Cardiac muscle cell (in vitro differentiated cells and primary cell): ENCODE measurements at regions not wholly inside any gene's neighbourhood (a gene's known extent, or its start where the extent isn't known, plus 50 kb on each side); places are given as distances from the start of the nearest gene placed in this dataset.

Source experiments
- DNase-seq, 2 donors: peaks; one replicate each; pipeline versions ENCODE4 v3.0.0 to v3.0.0-alpha.2; 2010 to 2017; ENCODE audit warnings: low read depth in 1 of 2, low spot score in 1 of 2
- H3K27ac ChIP-seq: fragments of 200-600 bp; sonication (generic); 2 replicates; pipeline ENCODE4 v1.5.1; 2016
- H3K27me3 ChIP-seq: fragments of 200-600 bp; sonication (generic); 2 replicates; pipeline ENCODE4 v1.6.0; 2016; ENCODE audit warnings: control low read depth
- H3K36me3 ChIP-seq: fragments of 200-600 bp; sonication (generic); 2 replicates; pipeline ENCODE4 v1.5.1; 2016; ENCODE audit warnings: control low read depth
- H3K4me1 ChIP-seq: fragments of 200-600 bp; sonication (generic); 2 replicates; pipeline ENCODE4 v1.8.1; 2017; ENCODE audit warnings: low read depth, mild to moderate bottlenecking, mixed run types
- H3K4me3 ChIP-seq: fragments of 200-600 bp; sonication (generic); 2 replicates; pipeline ENCODE4 v1.5.1; 2016; ENCODE audit warnings: mild to moderate bottlenecking
- H3K9me3 ChIP-seq: fragments of 200-600 bp; sonication (generic); 2 replicates; pipeline ENCODE4 v1.5.1; 2017; ENCODE audit warnings: low read depth, mild to moderate bottlenecking, control low read depth
- CTCF ChIP-seq: IDR thresholded peaks from 2 replicates; pipeline ENCODE4 v1.5.1; 2012; ENCODE audit warnings: low read depth, mild to moderate bottlenecking, low read length

DNA sequence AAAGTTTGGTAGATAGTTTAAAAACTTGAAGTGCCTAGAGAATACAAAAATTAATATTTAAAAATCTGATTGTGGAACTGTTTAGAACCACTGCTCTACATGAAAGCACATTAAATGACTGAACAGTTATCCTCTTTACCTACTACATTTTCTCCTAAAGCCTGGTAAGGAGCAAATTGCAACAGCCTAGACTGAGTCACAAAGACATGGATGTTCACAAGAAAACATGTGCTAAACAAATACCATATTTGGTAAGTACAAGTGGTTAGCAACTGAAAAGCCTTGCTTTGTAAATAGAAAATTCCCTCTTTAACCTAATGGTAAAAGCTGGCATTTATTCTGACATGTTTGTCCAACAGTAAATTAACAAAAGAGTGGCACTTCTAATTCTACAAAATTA is 203.1 kb downstream of the FBXO8 start:
- Histone ChIP-seq H3K4me1 (no peaks in the 10 kb centered on the region), H3K4me3 (no peak overlapping the region), H3K36me3 (no peaks in the 10 kb centered on the region), H3K9me3 (no peaks in the 10 kb centered on the region), H3K27ac (no peak overlapping the region), H3K27me3 (no peaks in the 10 kb centered on the region)
- no peak for TF ChIP-seq CTCF
- DNase-seq: peak in 1 of 2 donors; percentile 82

DNA sequence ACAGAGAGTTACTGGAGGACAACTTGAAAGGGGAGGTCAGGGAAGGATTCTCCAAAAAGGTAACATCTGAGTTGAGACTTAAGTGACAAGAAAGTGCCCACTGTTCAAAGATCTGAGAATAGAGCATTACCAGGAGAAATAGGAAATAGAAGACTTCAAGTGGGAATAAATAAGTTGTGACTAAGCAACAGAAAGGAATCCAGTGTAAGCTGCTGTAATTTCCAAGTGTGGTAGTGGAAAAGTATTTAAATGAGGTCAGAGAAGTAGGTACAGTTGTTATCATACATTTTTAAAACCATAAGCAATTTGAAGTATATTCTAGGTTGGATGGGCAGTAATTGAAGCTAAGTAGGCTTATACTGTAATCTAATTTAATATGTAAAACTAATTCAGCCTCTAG is 211.9 kb downstream of the FBXO8 start:
- Histone ChIP-seq H3K27ac (no peak overlapping the region), H3K9me3 (no peaks in the 10 kb centered on the region), H3K4me1 (no peaks in the 10 kb centered on the region), H3K36me3 (no peaks in the 10 kb centered on the region), H3K27me3 (no peaks in the 10 kb centered on the region), H3K4me3 (no peak overlapping the region)
- DNase-seq: no peak
- TF ChIP-seq CTCF: no peak

DNA sequence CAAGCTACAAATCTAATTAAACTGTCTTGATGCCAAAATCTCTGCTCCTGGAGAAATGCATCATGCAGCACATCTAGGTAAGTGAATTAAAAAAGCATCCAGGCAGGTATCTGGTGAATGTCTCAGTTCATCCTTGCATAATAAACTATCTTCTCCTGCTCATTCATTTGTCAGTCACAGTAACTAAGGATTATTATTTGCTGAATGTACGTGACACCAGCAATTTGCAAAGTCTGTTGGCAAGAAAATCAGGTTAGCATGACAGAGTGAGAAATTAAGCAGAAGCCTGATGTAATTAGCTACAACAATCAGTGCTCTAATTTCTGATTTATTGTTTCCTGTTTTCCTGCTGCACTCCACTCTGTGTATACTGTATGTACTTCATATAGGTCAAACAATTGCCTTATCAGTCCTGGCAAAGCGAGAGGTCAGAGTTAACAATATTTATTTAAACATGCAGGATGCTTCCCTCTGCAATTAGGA is 213.6 kb downstream of the FBXO8 start:
- DNase-seq: no peak
- no peak for TF ChIP-seq CTCF
- H3K9me3 ChIP-seq: no peaks in the 10 kb centered on the region

GRCh38 chr4:174066611-174067205 is 216.8 kb downstream of the FBXO8 start:
- no peak for DNase-seq
- no peak overlapping the region for H3K4me3 ChIP-seq
- no peaks in the 10 kb centered on the region for H3K4me1 ChIP-seq
- no peaks in the 10 kb centered on the region for H3K9me3 ChIP-seq
- no peaks in the 10 kb centered on the region for H3K27me3 ChIP-seq
- no peaks in the 10 kb centered on the region for H3K36me3 ChIP-seq
- H3K27ac ChIP-seq: no peak overlapping the region
- TF ChIP-seq CTCF: no peak

More for the DNA sequence above, 213.6 kb downstream of the FBXO8 start:
- Histone ChIP-seq H3K4me1 (no peaks in the 10 kb centered on the region), H3K36me3 (no peaks in the 10 kb centered on the region), H3K27me3 (no peaks in the 10 kb centered on the region), H3K27ac (no peak overlapping the region), H3K4me3 (no peak overlapping the region)

- H3K9me3 ChIP-seq: no peaks in the 10 kb centered on the region
- H3K4me3 ChIP-seq: no peak overlapping the region
- no peaks in the 10 kb centered on the region for H3K27me3 ChIP-seq
- no peak for TF ChIP-seq CTCF
- H3K4me1 ChIP-seq: no peaks in the 10 kb centered on the region
- H3K27ac ChIP-seq: no peak overlapping the region
- H3K36me3 ChIP-seq: no peaks in the 10 kb centered on the region
- no peak for DNase-seq
Measured at GRCh38 chr4:174062831-174063230, 220.6 kb downstream of the FBXO8 start.
